OCI-LY7 (cell line): ENCODE measurements at regions not wholly inside any gene's neighbourhood (a gene's known extent, or its start where the extent isn't known, plus 50 kb on each side); places are given as distances from the start of the nearest gene placed in this dataset.

ENCODE experiments used
- CTCF ChIP-seq: fragments of 200-600 bp; sonication (generic); conservative IDR thresholded peaks from 2 replicates; pipeline ENCODE4 v1.5.1; 2014; ENCODE audit warnings: mild to moderate bottlenecking, antibody characterized with exemption, low read length, moderate library complexity, mixed read lengths
- EZH2phosphoT487 ChIP-seq: fragments of 200-600 bp; sonication (generic); IDR thresholded peaks from 2 replicates; pipeline ENCODE4 v1.6.1; 2018; ENCODE audit warnings: low read depth, borderline replicate concordance, mild to moderate bottlenecking, mixed run types, antibody characterized with exemption, low read length, moderate library complexity, mixed read lengths

- TF ChIP-seq CTCF, result no peak
- no peak for TF ChIP-seq EZH2phosphoT487
These were observed 195.1 kb upstream of the CITED2 start for GRCh38 chr6:139569566-139569965.
